GM18499 (cell line): ENCODE measurements at regions not wholly inside any gene's neighbourhood (a gene's known extent, or its start where the extent isn't known, plus 50 kb on each side); places are given as distances from the start of the nearest gene placed in this dataset.
"Not testable (repeated sequence)": the region's sequence is repeated elsewhere in the genome, so short reads cannot be mapped to it uniquely, and the experiment has no call there.

Experiments used
- ATAC-seq: cut with Tn5 transposase; IDR thresholded peaks from one replicate; pipeline ENCODE4 v1.9.1; 2021; ENCODE audit warnings: moderate number of reproducible peaks; ENCODE audit not compliant: insufficient read depth, unreplicated experiment

DNA sequence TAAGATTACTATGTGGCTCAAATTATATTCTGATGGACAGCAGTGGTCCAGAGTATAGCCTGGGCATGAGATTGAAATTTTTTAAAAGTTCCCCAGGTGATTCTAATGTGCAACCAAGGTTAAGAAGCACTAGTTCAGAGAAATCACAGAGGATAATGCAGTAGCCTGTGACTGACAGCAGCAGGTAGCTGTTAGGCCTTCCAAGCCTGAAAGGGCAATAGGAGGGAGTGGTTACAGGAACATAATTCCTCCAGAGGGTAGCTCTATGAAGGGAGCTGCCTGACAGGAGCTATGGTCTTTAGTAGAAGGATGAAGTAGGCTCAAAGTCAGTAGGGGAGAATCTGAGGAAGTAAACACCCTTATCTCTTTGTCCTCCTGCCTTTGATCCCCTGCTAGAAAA lies 342.9 kb upstream of the PPP2R3A start:
- ATAC-seq = no peak

DNA sequence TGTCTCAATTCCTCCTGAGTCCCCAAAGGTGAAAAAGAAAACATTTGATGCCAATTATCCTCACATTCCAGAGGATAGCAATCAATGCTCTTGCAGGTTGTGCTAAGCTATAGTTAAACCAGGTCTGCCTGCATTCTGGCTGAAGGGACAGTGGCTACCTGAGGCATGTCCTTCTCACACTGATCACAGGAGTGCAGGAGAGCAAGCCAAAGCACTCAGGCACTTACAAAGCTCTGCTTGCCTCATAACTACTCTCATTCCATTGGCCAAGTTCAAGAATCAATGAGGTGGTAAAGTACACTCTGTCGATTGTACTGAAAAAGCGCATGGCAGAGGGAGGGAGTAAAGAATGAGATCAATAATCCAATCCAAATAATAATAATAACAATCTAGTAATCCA lies 342.0 kb upstream of the PPP2R3A start:
- ATAC-seq = no peak

DNA sequence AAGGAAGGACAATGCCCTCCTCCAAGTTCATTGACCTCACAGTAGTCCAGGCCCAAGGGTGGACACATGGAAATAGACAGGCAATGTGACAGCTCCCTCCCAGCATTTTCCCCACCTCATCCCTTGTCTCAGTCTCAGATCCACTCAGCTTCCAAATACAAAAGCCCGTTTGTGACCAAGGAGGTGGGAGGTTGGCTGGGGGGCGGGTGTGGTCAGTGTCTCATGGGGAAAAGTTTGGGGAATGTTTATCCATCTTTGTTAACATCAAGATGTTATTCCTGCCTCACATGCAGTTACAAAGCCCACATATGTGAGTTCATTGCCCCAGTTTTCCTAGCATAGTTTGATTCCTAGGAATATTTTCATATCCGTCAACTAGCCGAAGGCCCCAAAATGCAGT lies 338.5 kb upstream of the PPP2R3A start:
- no peak for ATAC-seq

DNA sequence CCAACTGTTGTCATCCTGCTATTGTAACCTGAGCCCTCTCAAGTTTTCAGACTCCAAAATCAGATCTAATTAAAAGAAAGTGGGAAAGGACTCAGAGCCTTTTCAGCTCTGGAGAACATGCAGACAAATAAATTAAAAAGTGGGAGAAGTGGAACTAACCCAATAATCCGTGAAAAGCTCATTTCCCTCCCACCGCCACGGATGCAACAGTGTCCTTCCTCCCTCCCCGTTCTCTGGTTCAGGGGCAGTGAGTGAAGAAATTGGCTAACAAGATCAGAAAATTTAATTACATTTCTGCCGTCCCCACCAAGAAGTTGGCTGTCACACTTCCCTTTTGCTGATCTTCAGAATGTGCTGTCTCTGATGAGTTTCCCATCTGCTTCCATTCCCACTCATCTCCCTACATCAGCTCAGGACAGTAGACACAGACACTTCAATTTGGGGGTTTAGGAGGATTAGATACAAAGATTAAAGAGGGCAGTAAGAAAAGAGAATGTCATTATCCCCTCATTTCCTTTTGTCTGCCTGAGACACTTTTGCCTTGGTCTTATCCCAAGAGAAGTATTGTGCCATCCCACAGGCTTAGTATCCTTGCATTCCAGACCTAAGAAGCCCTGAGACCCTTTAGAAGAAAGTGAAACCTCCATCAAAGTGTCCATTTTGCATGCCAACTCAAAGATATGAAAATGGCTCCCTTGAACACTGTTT lies 335.7 kb upstream of the PPP2R3A start:
- no peak for ATAC-seq

DNA sequence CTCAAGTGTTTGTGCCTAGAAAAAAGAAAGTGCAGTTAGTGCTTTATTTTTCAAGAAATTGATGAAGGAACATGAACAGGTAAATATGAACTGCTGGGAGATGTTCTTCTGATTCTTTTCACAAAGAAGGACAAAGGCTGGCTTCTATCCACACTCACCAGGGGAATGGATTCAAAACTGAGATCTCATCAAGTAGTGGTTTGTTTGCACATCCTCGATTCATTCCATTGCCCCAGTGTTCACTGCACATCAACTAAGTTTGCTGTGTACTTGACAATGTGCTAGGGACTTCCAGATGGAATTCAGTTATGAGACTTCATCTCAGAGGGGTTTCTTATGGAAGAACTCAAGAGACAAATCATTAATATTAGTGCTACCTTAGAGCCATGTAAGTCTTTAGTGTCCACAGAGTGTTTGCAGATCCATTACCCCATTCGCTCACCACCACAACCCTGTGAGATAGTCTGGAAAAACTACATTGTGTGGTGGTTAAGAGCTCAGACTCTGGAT lies 332.9 kb upstream of the PPP2R3A start:
- no peak for ATAC-seq

DNA sequence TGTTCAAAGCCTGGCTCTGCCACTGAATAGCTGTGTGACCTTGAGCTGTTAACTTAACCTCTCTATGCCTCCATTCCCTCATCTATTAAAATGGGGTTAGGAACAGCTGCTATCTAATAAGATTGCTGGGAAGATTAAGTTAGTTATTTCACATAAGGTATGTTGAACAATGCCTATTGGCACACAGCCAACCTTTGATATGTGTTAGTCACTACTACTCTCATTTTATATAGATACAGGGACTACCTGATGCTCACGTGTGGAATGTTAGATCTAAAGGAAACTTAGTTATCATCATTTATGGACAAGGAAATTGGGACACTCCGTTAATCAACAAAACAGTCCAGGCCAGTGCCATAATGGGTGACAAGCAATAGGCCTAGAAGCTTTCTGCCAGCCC lies 332.4 kb upstream of the PPP2R3A start:
- ATAC-seq = no peak

DNA sequence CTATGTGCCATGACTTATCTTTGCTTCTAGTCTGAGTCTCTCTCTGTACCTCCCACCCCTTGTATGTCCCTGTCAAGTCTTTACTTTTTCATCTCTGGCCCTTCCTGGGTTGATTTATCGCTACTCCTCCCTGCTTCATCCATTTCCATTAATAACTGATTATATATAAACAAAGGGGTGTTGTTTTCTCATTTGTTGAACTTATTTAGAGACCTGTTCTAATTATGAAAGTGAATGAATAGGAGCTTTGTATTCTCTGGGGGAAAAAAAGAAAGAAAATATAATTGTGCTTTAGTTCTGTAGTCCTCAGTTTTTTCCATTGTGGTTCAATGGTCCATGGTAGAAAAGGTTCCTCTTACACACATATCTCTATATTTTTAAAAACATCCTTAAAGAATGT lies 328.9 kb upstream of the PPP2R3A start:
- no peak for ATAC-seq

DNA sequence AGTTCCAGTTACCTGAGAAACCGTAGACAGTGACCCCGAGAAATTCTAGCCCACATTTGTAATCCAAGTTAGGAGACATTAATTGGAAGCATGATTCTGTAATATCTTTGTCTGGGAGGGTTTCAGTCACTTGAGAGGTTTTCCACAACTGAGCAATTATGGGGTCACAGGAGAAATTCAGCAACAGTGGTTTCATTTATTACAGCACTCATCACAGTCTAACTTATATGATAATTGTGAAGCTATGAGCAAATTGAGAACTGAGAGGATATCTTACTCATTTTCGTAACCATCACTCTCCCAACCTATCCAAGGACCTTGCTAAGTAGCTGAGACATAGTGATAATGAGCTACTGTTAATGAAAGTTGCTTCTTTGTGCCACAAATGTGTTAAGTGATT lies 328.5 kb upstream of the PPP2R3A start:
- ATAC-seq = no peak

DNA sequence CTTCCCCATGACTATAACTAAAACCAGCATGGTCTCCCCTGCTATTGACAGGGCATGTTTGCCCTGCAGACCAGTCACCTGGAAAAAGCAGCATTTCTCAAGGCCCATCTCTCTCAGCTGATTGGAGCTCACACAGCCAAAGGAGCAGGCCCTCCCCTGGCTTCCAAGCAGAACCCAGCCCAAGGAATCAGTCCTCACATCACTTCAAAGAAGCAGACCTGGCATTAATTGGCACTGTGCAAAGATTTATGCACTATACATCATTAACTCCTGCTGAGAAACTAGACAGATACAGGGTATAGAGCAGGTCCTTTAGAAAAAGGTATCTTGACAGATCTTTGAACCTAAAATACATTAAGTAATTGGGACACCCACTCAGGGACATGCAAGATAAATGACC lies 323.8 kb upstream of the PPP2R3A start:
- no peak for ATAC-seq

DNA sequence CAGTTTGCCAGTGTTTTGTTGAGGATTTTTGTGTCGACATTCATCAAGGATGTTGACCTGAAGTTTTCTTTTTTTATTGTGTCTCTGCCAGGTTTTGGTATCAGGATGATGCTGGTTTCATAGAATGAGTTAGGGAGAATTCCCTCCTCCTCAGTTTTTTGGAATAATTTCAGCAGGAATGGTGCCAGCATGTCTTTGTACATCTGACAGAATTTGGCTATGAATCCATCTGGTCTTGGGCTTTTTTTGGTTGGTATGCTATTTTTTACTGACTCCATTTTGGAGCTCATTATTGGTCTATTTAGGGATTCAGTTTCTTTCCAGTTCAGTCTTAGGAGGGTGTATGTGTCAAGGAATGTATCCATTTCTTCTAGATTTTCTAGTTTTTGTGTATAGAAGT lies 320.0 kb upstream of the PPP2R3A start:
- ATAC-seq = no peak

DNA sequence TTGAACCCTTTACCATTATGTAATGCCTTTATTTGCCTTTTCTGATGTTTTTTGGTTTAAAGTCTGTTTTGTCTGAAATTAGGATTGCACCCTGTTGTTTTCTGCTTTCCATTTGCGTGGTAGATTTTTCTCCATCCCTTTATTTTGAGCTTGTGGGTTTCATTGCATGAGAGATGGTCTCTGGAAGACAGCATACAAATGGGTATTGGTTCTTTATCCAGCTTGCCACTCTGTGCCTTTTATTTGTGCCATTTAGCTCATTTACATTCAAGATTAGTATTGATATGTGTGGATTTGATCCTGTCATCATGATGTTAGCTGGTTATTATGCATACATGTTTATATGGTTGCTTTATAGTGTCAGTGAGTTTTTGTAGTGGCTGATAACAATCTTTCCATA lies 318.7 kb upstream of the PPP2R3A start:
- no peak for ATAC-seq

DNA sequence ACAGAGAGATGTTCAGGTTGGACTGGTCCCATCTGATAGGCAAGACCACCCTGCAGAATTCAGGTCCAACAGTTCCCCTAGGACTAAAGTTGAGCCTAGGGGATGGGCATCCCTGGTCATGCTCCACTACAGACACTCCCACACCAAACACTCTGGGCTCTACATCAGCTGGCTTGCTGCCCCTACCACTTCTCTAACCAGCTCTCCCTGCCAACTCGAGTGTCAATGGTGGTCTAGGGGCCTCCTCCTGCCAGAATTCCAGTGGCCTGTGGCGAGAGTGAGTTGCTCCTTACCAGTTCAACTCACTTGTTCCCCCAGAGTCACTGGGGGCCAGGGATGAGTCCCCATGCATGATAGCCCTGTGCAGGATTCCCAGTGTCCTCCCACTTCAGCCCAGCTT lies 316.2 kb upstream of the PPP2R3A start:
- no peak for ATAC-seq

DNA sequence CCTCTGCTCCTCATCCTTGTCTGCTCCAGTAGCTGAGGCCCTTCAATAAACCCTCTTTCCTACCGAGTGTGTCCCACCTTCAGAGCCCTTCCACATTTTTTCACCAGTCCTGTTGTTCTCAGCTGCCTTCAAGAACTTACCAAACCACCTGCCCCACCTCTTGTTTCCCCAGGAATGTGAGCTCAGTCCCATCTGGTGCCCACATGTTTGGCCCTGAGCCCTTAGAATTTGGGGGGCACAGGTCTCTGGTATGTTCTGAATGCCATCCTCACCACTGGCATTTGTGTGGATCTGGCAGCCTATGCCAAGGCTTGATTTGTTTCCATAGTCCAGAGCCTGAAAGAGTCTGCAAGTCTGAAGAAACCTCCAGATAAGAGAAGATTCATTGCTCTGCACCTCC lies 315.2 kb upstream of the PPP2R3A start:
- no peak for ATAC-seq

DNA sequence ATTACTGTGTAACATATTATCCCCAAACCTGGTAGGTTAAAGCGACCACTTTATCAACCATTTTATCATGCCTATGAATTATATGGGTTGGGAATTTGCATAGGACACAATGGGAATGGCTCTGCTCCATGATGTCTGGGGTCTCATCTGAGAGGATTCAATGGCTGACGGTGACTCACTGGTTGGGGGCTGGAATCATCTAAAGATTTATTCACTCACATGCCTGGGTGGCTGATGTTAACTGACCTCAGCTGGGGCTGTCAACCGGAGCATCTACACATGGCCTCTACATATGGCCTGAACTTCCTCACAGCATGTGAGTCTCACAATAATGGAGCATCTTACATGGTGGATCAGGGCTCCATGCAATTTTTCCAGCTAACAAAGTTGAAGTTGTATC lies 313.1 kb upstream of the PPP2R3A start:
- ATAC-seq = no peak

DNA sequence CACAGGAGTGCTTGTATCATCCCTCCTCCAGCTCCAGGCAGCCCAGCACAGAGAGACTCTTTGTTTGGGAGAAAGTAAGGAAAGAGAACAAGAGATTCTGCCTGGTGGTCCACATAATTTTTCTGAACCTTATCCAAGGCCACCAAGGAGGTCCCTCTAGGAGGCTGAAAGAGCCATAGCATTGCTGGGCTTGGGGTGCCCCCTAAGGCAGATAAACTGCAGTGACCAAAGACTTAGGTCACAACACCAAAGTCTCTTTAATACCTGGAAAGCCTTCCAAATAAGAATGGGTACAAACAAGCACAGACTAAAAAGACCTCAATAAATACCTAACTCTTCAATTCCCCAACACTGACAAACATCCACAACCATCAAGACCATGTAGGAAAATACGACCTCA lies 310.2 kb upstream of the PPP2R3A start:
- ATAC-seq = no peak

DNA sequence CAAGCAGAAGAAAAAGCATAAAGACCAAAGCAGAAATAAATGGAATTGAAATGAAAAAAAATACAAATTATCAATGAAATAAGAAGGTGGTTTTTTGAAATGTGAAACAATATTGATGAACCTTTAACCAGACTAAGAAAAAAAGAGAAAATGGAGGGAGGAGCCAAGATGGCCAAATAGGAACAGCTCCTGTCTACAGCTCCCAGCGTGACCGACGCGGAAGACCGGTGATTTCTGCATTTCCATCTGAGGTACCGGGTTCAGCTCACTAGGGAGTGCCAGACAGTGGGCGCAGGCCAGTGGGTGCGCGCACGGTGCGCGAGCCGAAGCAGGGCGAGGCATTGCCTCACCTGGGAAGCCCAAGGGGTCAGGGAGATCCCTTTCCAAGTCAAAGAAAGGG lies 307.1 kb upstream of the PPP2R3A start:
- not testable (repeated sequence) for ATAC-seq

DNA sequence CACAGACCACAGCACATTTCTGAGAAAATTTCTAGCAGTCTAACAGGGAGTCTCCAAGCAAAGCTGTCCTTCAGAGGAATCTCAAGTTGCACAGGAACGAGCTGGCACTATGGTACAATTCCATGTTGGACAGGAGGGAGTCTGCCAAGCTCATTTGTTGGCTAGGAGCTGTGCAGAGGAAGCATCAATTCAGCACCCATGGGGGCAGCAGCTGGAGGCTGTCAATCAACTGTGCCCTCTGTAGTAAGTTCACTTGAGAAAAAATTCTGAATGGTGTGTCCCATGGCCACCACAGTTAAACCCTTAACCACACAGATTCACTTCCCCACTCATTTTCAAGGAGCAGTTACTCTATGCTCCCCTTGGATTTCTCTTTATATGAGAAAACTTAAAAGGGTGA lies 298.5 kb upstream of the PPP2R3A start:
- ATAC-seq = no peak

DNA sequence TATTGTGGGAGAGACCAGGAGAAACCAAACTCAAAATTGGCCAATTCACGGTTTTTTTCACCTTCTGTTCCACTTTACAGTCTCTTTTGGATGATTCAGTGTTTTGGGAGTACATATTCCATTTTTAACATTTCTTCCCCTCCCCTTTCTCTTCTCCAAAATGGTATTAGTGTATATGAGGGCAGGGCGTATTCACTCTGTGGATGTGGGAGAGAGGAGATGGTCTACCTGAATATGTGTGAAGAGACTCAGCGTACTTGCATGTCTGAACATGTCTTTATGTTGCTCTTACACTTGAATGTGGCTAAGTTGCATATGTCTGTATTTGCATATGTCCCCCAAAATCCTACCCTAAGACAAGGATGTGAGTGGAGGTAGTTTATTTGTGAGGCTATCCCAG lies 291.0 kb upstream of the PPP2R3A start:
- no peak for ATAC-seq

DNA sequence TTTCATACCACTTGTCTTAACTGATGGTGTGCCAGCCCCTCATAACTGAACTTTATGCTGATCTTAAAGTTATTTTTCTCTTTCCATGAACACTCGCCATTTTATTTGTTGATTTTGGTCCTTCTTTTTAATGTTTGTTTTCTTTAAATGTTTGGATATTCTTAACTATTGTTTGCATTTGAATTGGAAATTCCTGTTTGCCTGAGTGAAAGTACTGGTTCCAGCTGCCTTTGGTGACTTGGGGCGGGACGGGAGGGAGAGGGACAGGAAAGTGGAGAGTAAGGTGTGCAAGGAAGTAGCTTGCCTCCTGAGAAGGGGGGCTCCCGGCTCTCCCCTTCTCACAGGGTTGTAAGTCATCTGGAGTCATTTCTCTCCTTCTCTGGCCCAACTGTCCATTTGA lies 287.1 kb upstream of the PPP2R3A start:
- ATAC-seq = no peak

DNA sequence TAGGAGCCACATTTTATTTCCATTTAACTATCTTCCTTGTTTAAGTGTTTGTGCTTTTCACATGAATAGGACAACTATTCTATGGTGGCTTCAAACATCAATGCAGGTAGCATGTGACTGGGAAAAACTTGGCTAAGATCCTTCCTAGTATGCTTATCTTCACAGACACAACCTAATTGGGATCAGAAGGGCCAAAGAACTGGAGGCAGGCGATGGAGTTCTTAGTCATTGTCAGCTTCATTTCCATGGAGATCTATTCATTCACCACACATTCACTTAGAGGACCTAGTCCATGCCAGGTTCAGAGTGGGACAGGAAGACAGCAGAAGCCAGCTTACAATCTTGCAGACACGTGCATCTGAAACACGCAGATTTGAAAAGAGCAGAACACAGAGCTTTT lies 277.5 kb upstream of the PPP2R3A start:
- ATAC-seq = no peak

DNA sequence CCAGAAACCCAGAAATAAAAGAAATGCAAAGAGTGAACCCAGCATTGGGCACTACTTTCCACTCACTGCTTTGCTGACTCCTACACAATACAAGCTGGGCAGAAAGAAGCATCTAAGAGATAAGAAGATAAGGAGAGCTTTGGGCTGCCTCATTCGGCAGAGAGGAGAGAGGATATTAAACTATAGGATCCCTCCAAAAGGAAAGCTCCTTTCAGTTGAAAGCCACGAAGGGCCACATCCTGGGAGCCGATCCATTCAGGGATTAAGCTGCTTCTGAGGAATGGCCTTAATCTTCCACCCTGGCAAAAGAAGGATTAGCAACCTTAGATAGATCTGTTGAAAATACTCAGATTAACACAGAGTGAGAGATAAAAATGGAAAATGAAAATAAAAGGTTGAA lies 274.9 kb upstream of the PPP2R3A start:
- no peak for ATAC-seq

DNA sequence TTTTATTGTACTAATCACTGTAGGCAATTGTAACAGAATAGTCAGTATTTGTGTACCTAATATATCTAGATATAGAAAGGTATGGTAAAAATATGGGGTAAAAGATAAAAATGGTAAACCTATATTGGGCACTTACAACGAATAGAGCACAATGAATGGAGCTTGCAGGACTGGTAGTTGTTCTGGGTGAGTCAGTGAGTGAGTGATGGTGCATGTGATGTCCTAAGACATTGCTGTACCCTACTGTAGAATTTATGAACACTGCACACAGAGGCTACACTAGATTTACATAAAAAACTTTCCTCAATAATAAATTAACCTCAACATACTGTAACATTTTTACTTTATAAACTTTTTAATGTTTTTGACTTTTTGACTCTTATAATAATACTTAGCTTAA lies 274.3 kb upstream of the PPP2R3A start:
- no peak for ATAC-seq

DNA sequence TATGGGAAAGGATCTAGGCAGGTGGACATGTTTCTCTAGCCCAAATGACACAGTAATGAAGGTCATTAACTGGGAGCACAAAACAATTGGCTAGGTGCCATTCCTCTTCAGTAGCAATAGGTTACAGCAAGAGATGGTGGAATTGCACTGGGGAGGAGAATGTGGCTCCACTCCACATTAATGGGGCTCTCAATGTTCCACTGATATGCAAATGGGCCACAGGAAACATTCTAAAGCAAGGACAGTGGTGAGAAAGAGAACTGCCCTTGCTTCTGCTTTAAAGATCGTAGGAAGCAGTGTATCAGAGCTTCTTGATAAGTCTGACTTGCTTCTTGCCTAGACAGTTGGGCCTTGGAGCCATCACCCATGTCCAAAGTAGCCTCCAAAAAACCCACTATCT lies 271.4 kb upstream of the PPP2R3A start:
- no peak for ATAC-seq
